ENCODE measurements at regions not wholly inside any gene's neighbourhood (a gene's known extent, or its start where the extent isn't known, plus 50 kb on each side); places are given as distances from the start of the nearest gene placed in this dataset.

DNA sequence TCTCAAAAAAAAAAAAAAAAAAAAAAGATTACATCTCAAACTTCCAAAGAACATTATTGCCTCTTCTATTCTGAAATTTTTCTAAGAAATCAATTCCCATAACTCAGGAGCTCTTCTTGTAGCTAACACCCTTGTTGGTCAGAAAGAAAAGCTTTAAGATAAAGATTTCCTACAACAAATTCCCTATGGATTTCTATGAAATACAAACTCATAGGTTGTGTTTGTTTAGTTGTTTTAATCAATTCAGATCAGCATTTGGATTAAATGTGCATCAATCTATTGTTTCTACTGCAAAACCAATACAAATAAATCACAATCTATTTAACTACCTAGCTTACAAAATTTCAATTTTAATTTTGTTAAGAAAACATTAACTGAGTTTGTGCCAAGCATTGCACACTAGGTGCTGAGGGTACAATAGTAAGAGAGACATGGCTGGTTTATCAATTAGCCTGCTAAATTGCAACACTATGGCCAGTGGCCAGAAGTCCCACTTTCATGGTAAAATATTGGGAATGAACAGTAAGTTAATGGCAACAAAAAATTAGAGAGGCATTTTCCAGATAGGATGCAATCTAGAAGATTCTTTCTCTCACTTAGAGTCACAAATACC lies 80.2 kb upstream of the MYCN start:
- Mint-ChIP-seq H3K9me3 (peaks cover 5% of the 10 kb centered on the region), H3K27me3 (ENCODE audit: low read depth) (no peaks in the 10 kb centered on the region; the same call in 1 of the 2 replicates), H3K36me3 (no peaks in the 10 kb centered on the region), H3K4me1 (peaks cover 6% of the 10 kb centered on the region), H3K4me3 (no peak overlapping the region), H3K27ac (no peak overlapping the region)
- ChIA-PET POLR2A (no interaction called here), CTCF (interaction anchor here (0.6 to 1.4 kb wide), 6 partner anchors 11 to 648 kb away, joined by 3 to 5 read pairs (median 4); no protein-coding TSS in a partner anchor)
- ATAC-seq (no peak), DNase-seq (ENCODE audit: low spot score) (no peak)
- TF ChIP-seq ARID4B (CRISPR knock-in tag; IDR thresholded peaks at IDR 0.05; ENCODE audit: borderline replicate concordance) (no peak), FOXJ3 (CRISPR knock-in tag; IDR thresholded peaks at IDR 0.05; ENCODE audit: borderline replicate concordance) (no peak), NFE2L1 (CRISPR knock-in tag; IDR thresholded peaks at IDR 0.05) (no peak), ZSCAN18 (CRISPR knock-in tag; IDR thresholded peaks at IDR 0.05) (no peak), RORB (CRISPR knock-in tag; IDR thresholded peaks at IDR 0.05) (no peak), TP53 (CRISPR knock-in tag; IDR thresholded peaks at IDR 0.05) (no peak), TCF7 (CRISPR knock-in tag; IDR thresholded peaks at IDR 0.05; ENCODE audit: low read depth) (no peak), SOX15 (CRISPR knock-in tag; IDR thresholded peaks at IDR 0.05) (no peak), CREM (CRISPR knock-in tag; IDR thresholded peaks at IDR 0.05) (no peak), TEAD4 (CRISPR knock-in tag; IDR thresholded peaks at IDR 0.05) (no peak), OVOL2 (CRISPR knock-in tag; IDR thresholded peaks at IDR 0.05; ENCODE audit: borderline replicate concordance) (no peak), GABPB1 (CRISPR knock-in tag; IDR thresholded peaks at IDR 0.05) (no peak), MXD4 (CRISPR knock-in tag; IDR thresholded peaks at IDR 0.05; ENCODE audit: borderline replicate concordance) (no peak), SMAD4 (CRISPR knock-in tag; IDR thresholded peaks at IDR 0.05) (no peak)
- TF ChIP-seq, protein P1, sequence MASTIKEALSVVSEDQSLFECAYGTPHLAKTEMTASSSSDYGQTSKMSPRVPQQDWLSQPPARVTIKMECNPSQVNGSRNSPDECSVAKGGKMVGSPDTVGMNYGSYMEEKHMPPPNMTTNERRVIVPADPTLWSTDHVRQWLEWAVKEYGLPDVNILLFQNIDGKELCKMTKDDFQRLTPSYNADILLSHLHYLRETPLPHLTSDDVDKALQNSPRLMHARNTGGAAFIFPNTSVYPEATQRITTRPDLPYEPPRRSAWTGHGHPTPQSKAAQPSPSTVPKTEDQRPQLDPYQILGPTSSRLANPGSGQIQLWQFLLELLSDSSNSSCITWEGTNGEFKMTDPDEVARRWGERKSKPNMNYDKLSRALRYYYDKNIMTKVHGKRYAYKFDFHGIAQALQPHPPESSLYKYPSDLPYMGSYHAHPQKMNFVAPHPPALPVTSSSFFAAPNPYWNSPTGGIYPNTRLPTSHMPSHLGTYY (CRISPR knock-in tag; IDR thresholded peaks at IDR 0.05), result no peak
- TF ChIP-seq, protein P2, sequence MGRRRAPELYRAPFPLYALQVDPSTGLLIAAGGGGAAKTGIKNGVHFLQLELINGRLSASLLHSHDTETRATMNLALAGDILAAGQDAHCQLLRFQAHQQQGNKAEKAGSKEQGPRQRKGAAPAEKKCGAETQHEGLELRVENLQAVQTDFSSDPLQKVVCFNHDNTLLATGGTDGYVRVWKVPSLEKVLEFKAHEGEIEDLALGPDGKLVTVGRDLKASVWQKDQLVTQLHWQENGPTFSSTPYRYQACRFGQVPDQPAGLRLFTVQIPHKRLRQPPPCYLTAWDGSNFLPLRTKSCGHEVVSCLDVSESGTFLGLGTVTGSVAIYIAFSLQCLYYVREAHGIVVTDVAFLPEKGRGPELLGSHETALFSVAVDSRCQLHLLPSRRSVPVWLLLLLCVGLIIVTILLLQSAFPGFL (CRISPR knock-in tag; IDR thresholded peaks at IDR 0.05; ENCODE audit: borderline replicate concordance), result no peak
- TF ChIP-seq, protein P3, sequence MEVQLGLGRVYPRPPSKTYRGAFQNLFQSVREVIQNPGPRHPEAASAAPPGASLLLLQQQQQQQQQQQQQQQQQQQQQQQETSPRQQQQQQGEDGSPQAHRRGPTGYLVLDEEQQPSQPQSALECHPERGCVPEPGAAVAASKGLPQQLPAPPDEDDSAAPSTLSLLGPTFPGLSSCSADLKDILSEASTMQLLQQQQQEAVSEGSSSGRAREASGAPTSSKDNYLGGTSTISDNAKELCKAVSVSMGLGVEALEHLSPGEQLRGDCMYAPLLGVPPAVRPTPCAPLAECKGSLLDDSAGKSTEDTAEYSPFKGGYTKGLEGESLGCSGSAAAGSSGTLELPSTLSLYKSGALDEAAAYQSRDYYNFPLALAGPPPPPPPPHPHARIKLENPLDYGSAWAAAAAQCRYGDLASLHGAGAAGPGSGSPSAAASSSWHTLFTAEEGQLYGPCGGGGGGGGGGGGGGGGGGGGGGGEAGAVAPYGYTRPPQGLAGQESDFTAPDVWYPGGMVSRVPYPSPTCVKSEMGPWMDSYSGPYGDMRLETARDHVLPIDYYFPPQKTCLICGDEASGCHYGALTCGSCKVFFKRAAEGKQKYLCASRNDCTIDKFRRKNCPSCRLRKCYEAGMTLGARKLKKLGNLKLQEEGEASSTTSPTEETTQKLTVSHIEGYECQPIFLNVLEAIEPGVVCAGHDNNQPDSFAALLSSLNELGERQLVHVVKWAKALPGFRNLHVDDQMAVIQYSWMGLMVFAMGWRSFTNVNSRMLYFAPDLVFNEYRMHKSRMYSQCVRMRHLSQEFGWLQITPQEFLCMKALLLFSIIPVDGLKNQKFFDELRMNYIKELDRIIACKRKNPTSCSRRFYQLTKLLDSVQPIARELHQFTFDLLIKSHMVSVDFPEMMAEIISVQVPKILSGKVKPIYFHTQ (CRISPR knock-in tag; IDR thresholded peaks at IDR 0.05), result no peak
- TF ChIP-seq, protein P4, sequence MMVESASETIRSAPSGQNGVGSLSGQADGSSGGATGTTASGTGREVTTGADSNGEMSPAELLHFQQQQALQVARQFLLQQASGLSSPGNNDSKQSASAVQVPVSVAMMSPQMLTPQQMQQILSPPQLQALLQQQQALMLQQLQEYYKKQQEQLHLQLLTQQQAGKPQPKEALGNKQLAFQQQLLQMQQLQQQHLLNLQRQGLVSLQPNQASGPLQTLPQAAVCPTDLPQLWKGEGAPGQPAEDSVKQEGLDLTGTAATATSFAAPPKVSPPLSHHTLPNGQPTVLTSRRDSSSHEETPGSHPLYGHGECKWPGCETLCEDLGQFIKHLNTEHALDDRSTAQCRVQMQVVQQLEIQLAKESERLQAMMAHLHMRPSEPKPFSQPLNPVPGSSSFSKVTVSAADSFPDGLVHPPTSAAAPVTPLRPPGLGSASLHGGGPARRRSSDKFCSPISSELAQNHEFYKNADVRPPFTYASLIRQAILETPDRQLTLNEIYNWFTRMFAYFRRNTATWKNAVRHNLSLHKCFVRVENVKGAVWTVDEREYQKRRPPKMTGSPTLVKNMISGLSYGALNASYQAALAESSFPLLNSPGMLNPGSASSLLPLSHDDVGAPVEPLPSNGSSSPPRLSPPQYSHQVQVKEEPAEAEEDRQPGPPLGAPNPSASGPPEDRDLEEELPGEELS (CRISPR knock-in tag; IDR thresholded peaks at IDR 0.05), result no peak
